NCI-H2029 treated with DMSO at 0.1 percent for 48 hours (cell line): ENCODE measurements at regions not wholly inside any gene's neighbourhood (a gene's known extent, or its start where the extent isn't known, plus 50 kb on each side); places are given as distances from the start of the nearest gene placed in this dataset.
"Not testable (repeated sequence)": the region's sequence is repeated elsewhere in the genome, so short reads cannot be mapped to it uniquely, and the experiment has no call there.

Source experiments
- DNase-seq: peaks from one replicate; lab custom pipeline; 2025; lab: John Stamatoyannopoulos, UW

GRCh38 chr15:79157631-79158592, 67.3 kb upstream of the RASGRF1 start:
- no peak for DNase-seq

DNA sequence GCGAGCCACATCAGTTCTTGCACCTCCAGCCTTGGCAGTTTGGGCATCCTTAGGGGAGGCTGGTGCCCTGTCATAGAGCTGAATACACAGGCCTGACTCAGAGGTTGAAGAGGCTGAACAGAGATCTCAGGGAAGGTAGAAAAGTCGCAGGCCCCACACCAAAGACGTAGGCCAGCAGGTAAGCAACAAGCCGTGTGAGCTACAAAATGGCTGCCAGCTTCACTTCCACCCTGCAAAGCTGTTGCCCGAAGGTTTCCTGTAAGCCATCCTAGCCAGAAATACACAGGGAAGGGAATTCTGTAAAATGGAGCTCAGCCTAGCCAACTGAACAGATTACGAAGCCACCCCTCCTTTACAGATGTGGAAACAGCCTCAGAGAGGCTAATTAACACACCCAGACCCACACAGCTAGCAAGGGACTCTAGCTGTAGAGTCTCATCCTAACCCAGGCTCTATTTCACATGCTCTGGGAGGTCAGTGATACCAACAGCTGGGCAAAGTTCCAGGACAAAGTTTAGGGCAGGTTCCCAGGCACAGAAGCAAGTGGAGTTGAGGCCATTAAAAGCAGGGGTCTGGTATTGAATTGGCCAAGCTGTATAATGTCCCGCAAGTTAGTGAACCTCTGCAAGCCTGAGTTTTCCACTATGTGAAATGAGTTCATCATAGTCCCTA, 66.3 kb upstream of the RASGRF1 start:
- no peak for DNase-seq

- DNase-seq = no peak
These were observed 64.0 kb upstream of the RASGRF1 start for GRCh38 chr15:79154483-79155135.

GRCh38 chr15:79144290-79144689, 53.7 kb upstream of the RASGRF1 start:
- DNase-seq = not testable (repeated sequence)

- DNase-seq = no peak
These were observed 50.4 kb upstream of the RASGRF1 start for GRCh38 chr15:79140846-79141570.
